Right lobe of liver (tissue), 4 donors: ENCODE measurements at regions not wholly inside any gene's neighbourhood (a gene's known extent, or its start where the extent isn't known, plus 50 kb on each side); places are given as distances from the start of the nearest gene placed in this dataset.

ENCODE experiments used
- POLR2A ChIP-seq: fragments of 450-650 bp; IDR thresholded peaks from one replicate; pipeline ENCODE4 v1.6.1; 2017; ENCODE audit warnings: antibody characterized with exemption, mild to moderate bottlenecking
- TF ChIP-seq, protein P1 (sequence below), 4 donors: fragments of 200-600 bp in 3 of 4; fragments of 450-650 bp in 1 of 4; IDR thresholded peaks; one replicate each; pipeline versions ENCODE4 v1.5.1 to v1.8.0; 2016 to 2022; ENCODE audit warnings: antibody characterized with exemption in 4 of 4, mild to moderate bottlenecking in 2 of 4
- donor health status: DM: no; HTN: no; CAD: no.
- donor health status: DM: no; HTN: no; CAD: no.
- donor health status: DM: no; HTN: yes; CAD: no.

- TF ChIP-seq, protein P1, sequence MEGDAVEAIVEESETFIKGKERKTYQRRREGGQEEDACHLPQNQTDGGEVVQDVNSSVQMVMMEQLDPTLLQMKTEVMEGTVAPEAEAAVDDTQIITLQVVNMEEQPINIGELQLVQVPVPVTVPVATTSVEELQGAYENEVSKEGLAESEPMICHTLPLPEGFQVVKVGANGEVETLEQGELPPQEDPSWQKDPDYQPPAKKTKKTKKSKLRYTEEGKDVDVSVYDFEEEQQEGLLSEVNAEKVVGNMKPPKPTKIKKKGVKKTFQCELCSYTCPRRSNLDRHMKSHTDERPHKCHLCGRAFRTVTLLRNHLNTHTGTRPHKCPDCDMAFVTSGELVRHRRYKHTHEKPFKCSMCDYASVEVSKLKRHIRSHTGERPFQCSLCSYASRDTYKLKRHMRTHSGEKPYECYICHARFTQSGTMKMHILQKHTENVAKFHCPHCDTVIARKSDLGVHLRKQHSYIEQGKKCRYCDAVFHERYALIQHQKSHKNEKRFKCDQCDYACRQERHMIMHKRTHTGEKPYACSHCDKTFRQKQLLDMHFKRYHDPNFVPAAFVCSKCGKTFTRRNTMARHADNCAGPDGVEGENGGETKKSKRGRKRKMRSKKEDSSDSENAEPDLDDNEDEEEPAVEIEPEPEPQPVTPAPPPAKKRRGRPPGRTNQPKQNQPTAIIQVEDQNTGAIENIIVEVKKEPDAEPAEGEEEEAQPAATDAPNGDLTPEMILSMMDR (IDR thresholded peaks at IDR 0.05) = no peak
- no peak for TF ChIP-seq POLR2A
Measured at GRCh38 chr20:12564979-12565378, 443.8 kb upstream of the SPTLC3 start.
